ENCODE measurements at regions not wholly inside any gene's neighbourhood (a gene's known extent, or its start where the extent isn't known, plus 50 kb on each side); places are given as distances from the start of the nearest gene placed in this dataset.
"Not testable (repeated sequence)": the region's sequence is repeated elsewhere in the genome, so short reads cannot be mapped to it uniquely, and the experiment has no call there.

DNA sequence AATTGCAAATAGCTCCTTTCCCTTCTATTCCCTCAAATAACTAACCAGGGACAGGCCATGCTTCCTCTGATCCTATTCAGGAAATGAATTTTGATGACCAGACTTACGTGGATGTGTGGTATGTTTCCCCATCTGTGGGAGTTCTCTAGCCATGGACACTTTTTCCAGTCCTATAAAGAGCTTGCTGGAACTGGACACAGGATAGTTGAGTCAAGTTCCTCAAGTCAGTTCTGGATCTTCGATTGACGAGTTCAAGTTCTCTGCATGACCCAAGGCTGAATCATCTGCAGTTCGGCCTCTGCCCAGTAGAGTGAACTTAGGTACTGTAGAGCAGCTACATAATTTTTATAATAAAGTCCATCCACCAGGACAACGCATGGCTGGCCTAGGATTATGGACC lies 52.7 kb upstream of the CCND1 start:
- H4K20me1 ChIP-seq (ENCODE audit: control insufficient read depth, insufficient read depth, insufficient read length): no peaks in the 10 kb centered on the region
- no peak overlapping the region for H3K27ac ChIP-seq (ENCODE audit: insufficient read length, low read depth, low read length)

DNA sequence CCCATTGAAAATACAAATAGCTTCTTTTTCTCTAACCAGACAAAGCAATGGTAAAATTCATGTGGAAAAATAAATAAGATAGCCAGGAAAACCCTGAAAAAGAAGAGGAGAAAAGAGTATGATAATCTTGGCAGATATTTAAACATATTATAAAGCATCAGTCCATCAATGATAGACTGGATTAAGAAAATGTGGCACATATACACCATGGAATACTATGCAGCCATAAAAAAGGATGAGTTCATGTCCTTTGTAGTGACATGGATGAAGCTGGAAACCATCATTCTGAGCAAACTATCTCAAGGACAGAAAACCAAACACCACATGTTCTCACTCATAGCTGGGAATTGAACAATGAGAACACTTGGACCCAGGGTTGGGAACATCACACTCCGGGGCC lies 50.9 kb upstream of the CCND1 start:
- DNase-seq; H3T11ph ChIP-seq (ENCODE audit: low read length); H3K79me2 ChIP-seq (ENCODE audit: insufficient read depth, low read length); H3K4ac ChIP-seq (ENCODE audit: low read depth, low read length); H3K27me3 Mint-ChIP-seq (ENCODE audit: low read depth); H2AK5ac ChIP-seq (ENCODE audit: insufficient read length, low read length); H3K56ac ChIP-seq (ENCODE audit: insufficient read length, low read depth, low read length); H3K18ac ChIP-seq (ENCODE audit: insufficient read length, low read depth, low read length); H2BK15ac ChIP-seq (ENCODE audit: low read depth, low read length); H3K27ac Mint-ChIP-seq; H3K23ac ChIP-seq (ENCODE audit: insufficient read length, low read depth, low read length); H3K36me3 Mint-ChIP-seq (ENCODE audit: insufficient read depth in 1 of 3, low read depth in 3 of 3); H2AFZ ChIP-seq (ENCODE audit: low read length); H3K9me3 ChIP-seq (ENCODE audit: control insufficient read depth, low read depth, low read length); H2BK20ac ChIP-seq (ENCODE audit: low read depth, low read length, poor library complexity, severe bottlenecking); H4K8ac ChIP-seq (replicated peaks; ENCODE audit: insufficient read length, low read depth, low read length); H2BK5ac ChIP-seq (ENCODE audit: insufficient read length, low read length); H3K27ac ChIP-seq (ENCODE audit: insufficient read length, low read depth, low read length); H3K9me3 Mint-ChIP-seq; H3K4me2 ChIP-seq (ENCODE audit: insufficient read depth, insufficient read length, low read length); H3K23me2 ChIP-seq (ENCODE audit: insufficient read length, low read depth, low read length, poor library complexity, severe bottlenecking); H3K4me1 ChIP-seq (ENCODE audit: insufficient read depth, low read length); H4K20me1 ChIP-seq (ENCODE audit: control insufficient read depth, insufficient read depth, insufficient read length); H2BK120ac ChIP-seq (ENCODE audit: low read depth, low read length, poor library complexity, severe bottlenecking); H4K91ac ChIP-seq (ENCODE audit: insufficient read length, low read depth, low read length); H3K4me3 Mint-ChIP-seq; H3K4me1 Mint-ChIP-seq; H4K5ac ChIP-seq (ENCODE audit: insufficient read length, low read depth, low read length); H2BK12ac ChIP-seq (ENCODE audit: insufficient read length, low read depth, low read length); H3K9ac ChIP-seq (ENCODE audit: extremely low read depth, insufficient read length, low read length); H3K27me3 ChIP-seq (ENCODE audit: insufficient read depth, low read length); H3K14ac ChIP-seq (ENCODE audit: insufficient read depth, low read length); H3K79me1 ChIP-seq (ENCODE audit: insufficient read depth, low read depth, low read length, poor library complexity, severe bottlenecking): not testable (repeated sequence)
- no CpG with 5 or more reads among the region's 1 CpG for WGBS (ENCODE audit: extremely low coverage, insufficient read length, low lambda C conversion rate)

More for the DNA sequence above, 52.7 kb upstream of the CCND1 start:
- Histone ChIP-seq H4K8ac (replicated peaks; ENCODE audit: insufficient read length, low read depth, low read length) (no peak overlapping the region), H3K23ac (ENCODE audit: insufficient read length, low read depth, low read length) (no peak overlapping the region), H3K4ac (ENCODE audit: low read depth, low read length) (no peak overlapping the region), H3K4me2 (ENCODE audit: insufficient read depth, insufficient read length, low read length) (no peak overlapping the region), H2AFZ (ENCODE audit: low read length) (no peak overlapping the region), H3K18ac (ENCODE audit: insufficient read length, low read depth, low read length) (no peak overlapping the region), H2BK15ac (ENCODE audit: low read depth, low read length) (no peak overlapping the region), H3K27me3 (ENCODE audit: insufficient read depth, low read length) (no peaks in the 10 kb centered on the region), H3K9ac (ENCODE audit: extremely low read depth, insufficient read length, low read length) (no peak overlapping the region), H2AK5ac (ENCODE audit: insufficient read length, low read length) (no peak overlapping the region), H2BK120ac (ENCODE audit: low read depth, low read length, poor library complexity, severe bottlenecking) (no peak overlapping the region), H4K5ac (ENCODE audit: insufficient read length, low read depth, low read length) (no peak overlapping the region), H4K91ac (ENCODE audit: insufficient read length, low read depth, low read length) (no peak overlapping the region), H3T11ph (ENCODE audit: low read length) (no peak overlapping the region), H3K79me1 (ENCODE audit: insufficient read depth, low read depth, low read length, poor library complexity, severe bottlenecking) (no peaks in the 10 kb centered on the region), H3K9me3 (ENCODE audit: control insufficient read depth, low read depth, low read length) (no peaks in the 10 kb centered on the region), H3K79me2 (ENCODE audit: insufficient read depth, low read length) (no peaks in the 10 kb centered on the region), H3K56ac (ENCODE audit: insufficient read length, low read depth, low read length) (no peak overlapping the region), H3K14ac (ENCODE audit: insufficient read depth, low read length) (no peak overlapping the region), H2BK5ac (ENCODE audit: insufficient read length, low read length) (no peak overlapping the region), H2BK12ac (ENCODE audit: insufficient read length, low read depth, low read length) (no peak overlapping the region), H3K23me2 (ENCODE audit: insufficient read length, low read depth, low read length, poor library complexity, severe bottlenecking) (no peaks in the 10 kb centered on the region), H3K4me1 (ENCODE audit: insufficient read depth, low read length) (no peaks in the 10 kb centered on the region), H2BK20ac (ENCODE audit: low read depth, low read length, poor library complexity, severe bottlenecking) (no peak overlapping the region)
- TF ChIP-seq, protein P1, sequence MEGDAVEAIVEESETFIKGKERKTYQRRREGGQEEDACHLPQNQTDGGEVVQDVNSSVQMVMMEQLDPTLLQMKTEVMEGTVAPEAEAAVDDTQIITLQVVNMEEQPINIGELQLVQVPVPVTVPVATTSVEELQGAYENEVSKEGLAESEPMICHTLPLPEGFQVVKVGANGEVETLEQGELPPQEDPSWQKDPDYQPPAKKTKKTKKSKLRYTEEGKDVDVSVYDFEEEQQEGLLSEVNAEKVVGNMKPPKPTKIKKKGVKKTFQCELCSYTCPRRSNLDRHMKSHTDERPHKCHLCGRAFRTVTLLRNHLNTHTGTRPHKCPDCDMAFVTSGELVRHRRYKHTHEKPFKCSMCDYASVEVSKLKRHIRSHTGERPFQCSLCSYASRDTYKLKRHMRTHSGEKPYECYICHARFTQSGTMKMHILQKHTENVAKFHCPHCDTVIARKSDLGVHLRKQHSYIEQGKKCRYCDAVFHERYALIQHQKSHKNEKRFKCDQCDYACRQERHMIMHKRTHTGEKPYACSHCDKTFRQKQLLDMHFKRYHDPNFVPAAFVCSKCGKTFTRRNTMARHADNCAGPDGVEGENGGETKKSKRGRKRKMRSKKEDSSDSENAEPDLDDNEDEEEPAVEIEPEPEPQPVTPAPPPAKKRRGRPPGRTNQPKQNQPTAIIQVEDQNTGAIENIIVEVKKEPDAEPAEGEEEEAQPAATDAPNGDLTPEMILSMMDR (conservative IDR thresholded peaks at IDR 0.05): peak; percentile 40
- Mint-ChIP-seq H3K27ac (no peak overlapping the region), H3K9me3 (no peaks in the 10 kb centered on the region; a peak in 1 of 5 replicates), H3K4me1 (no peaks in the 10 kb centered on the region), H3K36me3 (ENCODE audit: insufficient read depth in 1 of 3, low read depth in 3 of 3) (no peaks in the 10 kb centered on the region), H3K27me3 (ENCODE audit: low read depth) (peaks cover 5% of the 10 kb centered on the region), H3K4me3 (no peak overlapping the region)
- no peak for DNase-seq
- no CpG with 5 or more reads among the region's 5 CpGs for WGBS (ENCODE audit: extremely low coverage, insufficient read length, low lambda C conversion rate)

All from H9 (cell line).